Spleen (tissue), 11 donors: ENCODE measurements at regions not wholly inside any gene's neighbourhood (a gene's known extent, or its start where the extent isn't known, plus 50 kb on each side); places are given as distances from the start of the nearest gene placed in this dataset.

ENCODE experiments used
- DNase-seq: peaks from one replicate; pipeline ENCODE4 v3.0.0-alpha.2; 2020
- H3K27ac ChIP-seq, 8 donors: fragments of 200-600 bp; sonication (generic) in 7 of 8; 1 replicate in 4 of 8; 2 replicates in 4 of 8; pipeline versions ENCODE4 v1.5.0 to v1.8.0; 2016 to 2021; ENCODE audit warnings: inconsistent platforms in 4 of 8, mild to moderate bottlenecking in 4 of 8, moderate library complexity in 1 of 8
- H3K27me3 ChIP-seq, 7 donors: fragments of 200-600 bp; sonication (generic) in 6 of 7; replicated peaks in 1 of 7; 1 replicate in 4 of 7; 2 replicates in 3 of 7; pipeline versions ENCODE4 v1.5.0 to v1.8.0; 2016 to 2021; ENCODE audit warnings: inconsistent platforms in 3 of 7, mild to moderate bottlenecking in 1 of 7
- H3K36me3 ChIP-seq, 6 donors: fragments of 200-600 bp; sonication (generic) in 5 of 6; 1 replicate in 4 of 6; 2 replicates in 2 of 6; pipeline versions ENCODE4 v1.5.0 to v1.8.0; 2016 to 2021; ENCODE audit warnings: inconsistent platforms in 2 of 6
- H3K4me1 ChIP-seq, 6 donors: fragments of 200-600 bp; sonication (generic) in 5 of 6; 1 replicate in 3 of 6; 2 replicates in 3 of 6; pipeline versions ENCODE4 v1.5.0 to v1.8.0; 2016 to 2021; ENCODE audit warnings: inconsistent platforms in 3 of 6
- H3K4me3 ChIP-seq, 8 donors: fragments of 200-600 bp; sonication (generic) in 7 of 8; 1 replicate in 4 of 8; 2 replicates in 4 of 8; pipeline versions ENCODE4 v1.5.0 to v1.8.0; 2016 to 2021; ENCODE audit warnings: inconsistent platforms in 4 of 8, mild to moderate bottlenecking in 4 of 8, moderate library complexity in 2 of 8
- H3K9me3 ChIP-seq, 8 donors: fragments of 200-600 bp; sonication (generic) in 7 of 8; 1 replicate in 4 of 8; 2 replicates in 4 of 8; pipeline versions ENCODE4 v1.5.0 to v1.8.0; 2016 to 2021; ENCODE audit warnings: inconsistent platforms in 4 of 8
- CTCF ChIP-seq, 11 experiments: fragments of 200-600 bp in 7 of 11; fragments of 450-650 bp in 4 of 11; sonication (generic) in 4 of 11; IDR thresholded peaks in 8 of 11; conservative IDR thresholded peaks in 3 of 11; 1 replicate in 7 of 11; 2 replicates in 4 of 11; pipeline versions ENCODE4 v1.4.0 to v1.8.0; 2016 to 2021; ENCODE audit warnings: antibody characterized with exemption in 11 of 11, inconsistent platforms in 4 of 11, mild to moderate bottlenecking in 1 of 11
- POLR2A ChIP-seq, 3 donors: fragments of 450-650 bp; IDR thresholded peaks; one replicate each; pipeline ENCODE4 v1.5.1; 2017; ENCODE audit warnings: antibody characterized with exemption in 3 of 3, mild to moderate bottlenecking in 1 of 3
- POLR2AphosphoS5 ChIP-seq, 3 donors: sonication (generic); formaldehyde crosslinking; IDR thresholded peaks; one replicate each; pipeline ENCODE4 v1.5.1; 2017; ENCODE audit warnings: antibody characterized with exemption in 3 of 3
- WGBS, 5 donors: extraction: QIAGEN DNeasy Blood & Tissue Kit in 3 of 5; methylation state at CpG; one replicate each; pipeline versions ENCODE4 v1.1.5 to v1.1.7; 2013 to 2018; 5-methylcytosine and 5-hydroxymethylcytosine counted together
- intact Hi-C: fragments of 100-400 bp; cut with DNase I; formaldehyde crosslinking; loops from one replicate; pipeline ENCODE4 v1.15.0; 2023; ENCODE audit warnings: low total_unique reads
- donor health status: healthy with polysubstance abuse.
- donor health status: DM: no; HTN: no; CAD: no; lungs with moderate emphysema.
- donor health status: DM: no; HTN: no; CAD: no.
- donor health status: Bipolar disorder and iron deficiency.
- donor health status: healthy.
- donor health status: DM: no; HTN: no; CAD: no.
- donor health status: DM: yes; HTN: yes; CAD: no.

GRCh38 chr5:163248333-163248732, 189.1 kb upstream of the CCNG1 start:
- TF ChIP-seq POLR2A (IDR thresholded peaks at IDR 0.05): no peak
- TF ChIP-seq CTCF (IDR thresholded peaks at IDR 0.05 in 8 of 11, conservative IDR thresholded peaks at IDR 0.05 in 3 of 11): no peak
- TF ChIP-seq POLR2AphosphoS5 (IDR thresholded peaks at IDR 0.05): no peak
- WGBS, 5 donors: 54 to 79% (median 62%) methylated on average over 2 of the region's 2 CpGs
- Histone ChIP-seq H3K9me3 (peaks cover 0 to 4% (median 0%) of the 10 kb centered on the region in 8 donors), H3K4me1 (no peaks in the 10 kb centered on the region), H3K36me3 (no peaks in the 10 kb centered on the region), H3K27me3 (no peaks in the 10 kb centered on the region), H3K4me3 (no peak overlapping the region), H3K27ac (no peak overlapping the region)
- intact Hi-C loops: no loop called here
- no peak for DNase-seq

GRCh38 chr5:163248871-163249270, 188.5 kb upstream of the CCNG1 start:
- TF ChIP-seq POLR2A (IDR thresholded peaks at IDR 0.05) (no peak), POLR2AphosphoS5 (IDR thresholded peaks at IDR 0.05) (no peak), CTCF (IDR thresholded peaks at IDR 0.05 in 8 of 11, conservative IDR thresholded peaks at IDR 0.05 in 3 of 11) (no peak)
- intact Hi-C loops: no loop called here
- no peaks in the 10 kb centered on the region for H3K4me1 ChIP-seq
- no peak overlapping the region for H3K27ac ChIP-seq
- H3K4me3 ChIP-seq: no peak overlapping the region
- DNase-seq: no peak
- H3K36me3 ChIP-seq: no peaks in the 10 kb centered on the region
- no peaks in the 10 kb centered on the region for H3K27me3 ChIP-seq
- 85 to 89% (median 88%) methylated on average over 4 of the region's 4 CpGs for WGBS, 5 donors
- peaks cover 0 to 4% (median 0%) of the 10 kb centered on the region in 8 donors for H3K9me3 ChIP-seq

- H3K27ac ChIP-seq: no peak overlapping the region
- intact Hi-C loops: no loop called here
- WGBS, 5 donors: 73 to 90% (median 76%) methylated on average over 5 of the region's 5 CpGs
- H3K9me3 ChIP-seq: peaks cover 0 to 4% (median 0%) of the 10 kb centered on the region in 8 donors
- no peak for DNase-seq
- no peak for TF ChIP-seq POLR2A (IDR thresholded peaks at IDR 0.05)
- TF ChIP-seq POLR2AphosphoS5 (IDR thresholded peaks at IDR 0.05): no peak
- no peak for TF ChIP-seq CTCF (IDR thresholded peaks at IDR 0.05 in 8 of 11, conservative IDR thresholded peaks at IDR 0.05 in 3 of 11)
- no peaks in the 10 kb centered on the region for H3K4me1 ChIP-seq
- no peaks in the 10 kb centered on the region for H3K27me3 ChIP-seq
- no peaks in the 10 kb centered on the region for H3K36me3 ChIP-seq
- no peak overlapping the region for H3K4me3 ChIP-seq
Measured at GRCh38 chr5:163252950-163253349, 184.4 kb upstream of the CCNG1 start.

- Histone ChIP-seq H3K36me3 (no peaks in the 10 kb centered on the region), H3K27me3 (no peaks in the 10 kb centered on the region), H3K4me3 (no peak overlapping the region), H3K9me3 (peaks cover 0 to 15% (median 3%) of the 10 kb centered on the region in 8 donors), H3K4me1 (no peaks in the 10 kb centered on the region), H3K27ac (no peak overlapping the region)
- intact Hi-C loops: no loop called here
- DNase-seq: no peak
- TF ChIP-seq POLR2AphosphoS5 (IDR thresholded peaks at IDR 0.05) (no peak), POLR2A (IDR thresholded peaks at IDR 0.05) (no peak), CTCF (IDR thresholded peaks at IDR 0.05 in 8 of 11, conservative IDR thresholded peaks at IDR 0.05 in 3 of 11) (no peak)
- WGBS, 5 donors: 58 to 85% (median 75%) methylated on average over 2 of the region's 2 CpGs
Measured at GRCh38 chr5:163259495-163259894, 177.9 kb upstream of the CCNG1 start.
